ENCODE measurements at regions not wholly inside any gene's neighbourhood (a gene's known extent, or its start where the extent isn't known, plus 50 kb on each side); places are given as distances from the start of the nearest gene placed in this dataset.

- in situ Hi-C loops (cut with HindIII; ENCODE audit: low sequenced_read_pairs): no loop called here
Observed at GRCh38 chr2:9092383-9093282, 89.1 kb upstream of the MBOAT2 start.

GRCh38 chr2:9091811-9092210 is 88.3 kb upstream of the MBOAT2 start:
- in situ Hi-C loops (cut with HindIII; ENCODE audit: low sequenced_read_pairs): no loop called here

- in situ Hi-C loops (cut with HindIII; ENCODE audit: low sequenced_read_pairs): no loop called here
Observed at GRCh38 chr2:9089831-9090230, 86.3 kb upstream of the MBOAT2 start.

- in situ Hi-C loops (cut with HindIII; ENCODE audit: low sequenced_read_pairs): no loop called here
Observed at GRCh38 chr2:9087121-9087681, 83.7 kb upstream of the MBOAT2 start.

- in situ Hi-C loops (cut with HindIII; ENCODE audit: low sequenced_read_pairs): no loop called here
Observed at GRCh38 chr2:9086465-9086864, 83.0 kb upstream of the MBOAT2 start.

- in situ Hi-C loops (cut with HindIII; ENCODE audit: low sequenced_read_pairs): no loop called here
Observed at GRCh38 chr2:9085353-9085752, 81.9 kb upstream of the MBOAT2 start.

GRCh38 chr2:9083287-9083686 is 79.8 kb upstream of the MBOAT2 start:
- in situ Hi-C loops (cut with HindIII; ENCODE audit: low sequenced_read_pairs): no loop called here

GRCh38 chr2:9082158-9082557 is 78.7 kb upstream of the MBOAT2 start:
- in situ Hi-C loops (cut with HindIII; ENCODE audit: low sequenced_read_pairs): no loop called here

- in situ Hi-C loops (cut with HindIII; ENCODE audit: low sequenced_read_pairs): no loop called here
Observed at GRCh38 chr2:9081750-9082149, 78.3 kb upstream of the MBOAT2 start.

GRCh38 chr2:9078405-9078804 is 74.9 kb upstream of the MBOAT2 start:
- in situ Hi-C loops (cut with HindIII; ENCODE audit: low sequenced_read_pairs): no loop called here

GRCh38 chr2:9077691-9078090 is 74.2 kb upstream of the MBOAT2 start:
- in situ Hi-C loops (cut with HindIII; ENCODE audit: low sequenced_read_pairs): no loop called here

GRCh38 chr2:9076755-9077154 is 73.3 kb upstream of the MBOAT2 start:
- in situ Hi-C loops (cut with HindIII; ENCODE audit: low sequenced_read_pairs): no loop called here

- in situ Hi-C loops (cut with HindIII; ENCODE audit: low sequenced_read_pairs): no loop called here
Observed at GRCh38 chr2:9076210-9076609, 72.7 kb upstream of the MBOAT2 start.

GRCh38 chr2:9074930-9075329 is 71.4 kb upstream of the MBOAT2 start:
- in situ Hi-C loops (cut with HindIII; ENCODE audit: low sequenced_read_pairs): no loop called here

GRCh38 chr2:9071584-9072124 is 68.2 kb upstream of the MBOAT2 start:
- in situ Hi-C loops (cut with HindIII; ENCODE audit: low sequenced_read_pairs): no loop called here

- in situ Hi-C loops (cut with HindIII; ENCODE audit: low sequenced_read_pairs): no loop called here
Observed at GRCh38 chr2:9071032-9071431, 67.5 kb upstream of the MBOAT2 start.

GRCh38 chr2:9069543-9069942 is 66.1 kb upstream of the MBOAT2 start:
- in situ Hi-C loops (cut with HindIII; ENCODE audit: low sequenced_read_pairs): no loop called here

GRCh38 chr2:9065901-9066300 is 62.4 kb upstream of the MBOAT2 start:
- in situ Hi-C loops (cut with HindIII; ENCODE audit: low sequenced_read_pairs): no loop called here

- in situ Hi-C loops (cut with HindIII; ENCODE audit: low sequenced_read_pairs): no loop called here
Observed at GRCh38 chr2:9063023-9063606, 59.6 kb upstream of the MBOAT2 start.

GRCh38 chr2:9060819-9061218 is 57.3 kb upstream of the MBOAT2 start:
- in situ Hi-C loops (cut with HindIII; ENCODE audit: low sequenced_read_pairs): no loop called here

GRCh38 chr2:9057939-9058761 is 54.7 kb upstream of the MBOAT2 start:
- in situ Hi-C loops (cut with HindIII; ENCODE audit: low sequenced_read_pairs): no loop called here
